ENCODE measurements at regions not wholly inside any gene's neighbourhood (a gene's known extent, or its start where the extent isn't known, plus 50 kb on each side); places are given as distances from the start of the nearest gene placed in this dataset.

GRCh38 chr9:16309082-16309468, 561.4 kb downstream of the BNC2 start:
- POLR2A ChIA-PET, result no interaction called here
- no peak for DNase-seq (ENCODE audit: extremely low spot score)
- TF ChIP-seq, protein P1, sequence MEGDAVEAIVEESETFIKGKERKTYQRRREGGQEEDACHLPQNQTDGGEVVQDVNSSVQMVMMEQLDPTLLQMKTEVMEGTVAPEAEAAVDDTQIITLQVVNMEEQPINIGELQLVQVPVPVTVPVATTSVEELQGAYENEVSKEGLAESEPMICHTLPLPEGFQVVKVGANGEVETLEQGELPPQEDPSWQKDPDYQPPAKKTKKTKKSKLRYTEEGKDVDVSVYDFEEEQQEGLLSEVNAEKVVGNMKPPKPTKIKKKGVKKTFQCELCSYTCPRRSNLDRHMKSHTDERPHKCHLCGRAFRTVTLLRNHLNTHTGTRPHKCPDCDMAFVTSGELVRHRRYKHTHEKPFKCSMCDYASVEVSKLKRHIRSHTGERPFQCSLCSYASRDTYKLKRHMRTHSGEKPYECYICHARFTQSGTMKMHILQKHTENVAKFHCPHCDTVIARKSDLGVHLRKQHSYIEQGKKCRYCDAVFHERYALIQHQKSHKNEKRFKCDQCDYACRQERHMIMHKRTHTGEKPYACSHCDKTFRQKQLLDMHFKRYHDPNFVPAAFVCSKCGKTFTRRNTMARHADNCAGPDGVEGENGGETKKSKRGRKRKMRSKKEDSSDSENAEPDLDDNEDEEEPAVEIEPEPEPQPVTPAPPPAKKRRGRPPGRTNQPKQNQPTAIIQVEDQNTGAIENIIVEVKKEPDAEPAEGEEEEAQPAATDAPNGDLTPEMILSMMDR (IDR thresholded peaks at IDR 0.05; ENCODE audit: control extremely low read depth, extremely low read depth, low read depth, missing control alignments), result no peak
- CTCF ChIA-PET, result no interaction called here

DNA sequence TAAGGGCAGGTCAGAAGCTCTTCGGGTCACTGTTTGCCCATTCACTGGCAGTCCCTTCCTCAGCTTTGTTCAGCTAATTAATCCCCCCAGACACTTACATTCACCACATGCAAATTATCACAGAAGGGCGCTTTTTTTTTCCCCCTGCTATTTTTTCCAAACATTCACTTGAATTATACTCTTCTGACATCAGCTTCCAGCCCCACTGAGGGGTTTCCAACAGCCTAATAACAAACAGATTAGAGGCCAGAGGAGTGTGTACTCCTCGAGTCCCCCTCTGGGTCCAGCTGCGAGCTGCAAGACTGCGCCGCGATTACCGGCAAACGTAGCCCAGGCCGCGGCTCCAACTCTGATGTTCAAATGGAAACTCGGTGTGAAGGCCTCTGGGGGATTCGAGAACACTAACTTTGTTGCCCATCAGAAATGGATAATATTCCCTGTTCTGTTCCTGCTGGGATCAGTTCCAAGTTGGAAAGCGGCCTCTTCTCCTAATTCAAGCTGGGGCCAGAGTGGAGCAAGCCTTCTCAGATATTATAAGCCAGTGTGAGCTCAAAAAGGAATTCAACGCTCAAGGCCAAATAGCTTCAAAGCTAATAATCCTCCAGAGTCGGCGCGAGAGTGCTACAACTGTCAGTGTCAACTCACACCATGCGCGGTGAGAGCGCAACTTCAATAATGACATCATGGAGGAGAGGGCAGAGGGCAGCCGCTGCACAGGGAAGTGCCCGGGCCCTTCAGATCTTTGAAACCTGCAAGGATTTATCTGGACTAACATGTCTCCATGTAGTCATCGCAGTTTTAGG, 560.8 kb downstream of the BNC2 start:
- DNase-seq (ENCODE audit: extremely low spot score), result no peak
- TF ChIP-seq, protein P1 (IDR thresholded peaks at IDR 0.05; ENCODE audit: control extremely low read depth, extremely low read depth, low read depth, missing control alignments), result no peak
- CTCF ChIA-PET, result no interaction called here
- POLR2A ChIA-PET, result no interaction called here

DNA sequence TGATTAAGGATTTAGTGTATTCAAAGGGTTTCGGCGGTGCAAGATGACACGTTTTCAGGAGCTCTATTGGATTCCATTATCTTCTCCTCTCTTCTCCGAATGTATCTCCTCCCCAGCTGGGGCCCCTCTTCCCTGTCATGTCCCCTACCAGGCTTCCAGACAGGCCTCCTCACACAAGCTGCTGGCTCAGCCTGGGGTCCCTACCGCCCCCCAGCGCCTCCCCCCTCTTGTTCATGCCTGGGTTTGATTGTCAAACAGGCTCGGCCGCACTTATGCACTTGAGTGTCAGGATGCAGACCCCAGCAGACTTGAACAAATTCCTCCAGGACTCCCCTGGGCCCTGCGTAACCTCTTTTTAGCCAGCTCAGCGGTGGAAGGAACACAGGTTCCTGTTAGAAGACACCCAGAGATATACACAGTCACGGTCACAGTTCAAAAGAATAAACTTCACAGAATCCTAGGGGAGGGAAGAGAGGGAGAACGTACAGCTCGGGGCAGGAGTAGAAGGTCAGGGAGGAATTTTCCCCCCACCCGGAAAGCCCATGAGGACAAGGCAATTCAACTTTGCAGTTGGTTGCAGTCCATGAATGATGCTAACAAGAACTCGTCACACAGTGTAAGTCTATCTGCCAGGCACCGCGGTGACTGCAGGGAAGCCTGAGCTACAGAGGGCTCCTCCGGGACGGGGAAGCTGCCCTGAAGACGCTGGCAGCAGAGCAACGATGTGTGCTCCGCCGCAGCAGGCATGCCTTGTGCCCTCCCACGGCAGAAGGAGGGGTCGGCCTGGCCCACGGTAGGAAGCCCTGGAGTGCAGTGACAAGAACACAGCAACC, 560.0 kb downstream of the BNC2 start:
- CTCF ChIA-PET, result no interaction called here
- no peak for DNase-seq (ENCODE audit: extremely low spot score)
- POLR2A ChIA-PET, result no interaction called here
- TF ChIP-seq, protein P1 (IDR thresholded peaks at IDR 0.05; ENCODE audit: control extremely low read depth, extremely low read depth, low read depth, missing control alignments), result no peak

DNA sequence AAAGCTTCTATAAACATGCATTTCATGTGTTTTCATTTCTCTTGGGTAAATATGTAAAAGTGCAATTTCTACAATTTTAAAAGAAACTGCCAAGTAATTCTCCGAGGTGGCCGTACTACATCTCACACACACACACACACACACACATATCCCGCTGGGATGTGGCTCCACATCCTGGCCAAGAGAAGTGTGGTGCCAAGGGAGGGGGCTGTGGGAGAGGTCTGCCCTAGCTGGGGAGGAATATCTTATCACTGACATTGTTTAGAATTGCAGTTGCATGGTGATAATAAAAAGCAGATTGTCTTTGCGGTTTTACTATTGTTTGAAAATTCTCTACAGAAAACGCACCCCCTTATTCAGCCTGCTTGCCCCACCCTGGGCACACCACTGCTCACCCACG, 558.4 kb downstream of the BNC2 start:
- DNase-seq (ENCODE audit: extremely low spot score), result no peak
- POLR2A ChIA-PET, result no interaction called here
- TF ChIP-seq, protein P1 (IDR thresholded peaks at IDR 0.05; ENCODE audit: control extremely low read depth, extremely low read depth, low read depth, missing control alignments), result no peak
- CTCF ChIA-PET, result no interaction called here

DNA sequence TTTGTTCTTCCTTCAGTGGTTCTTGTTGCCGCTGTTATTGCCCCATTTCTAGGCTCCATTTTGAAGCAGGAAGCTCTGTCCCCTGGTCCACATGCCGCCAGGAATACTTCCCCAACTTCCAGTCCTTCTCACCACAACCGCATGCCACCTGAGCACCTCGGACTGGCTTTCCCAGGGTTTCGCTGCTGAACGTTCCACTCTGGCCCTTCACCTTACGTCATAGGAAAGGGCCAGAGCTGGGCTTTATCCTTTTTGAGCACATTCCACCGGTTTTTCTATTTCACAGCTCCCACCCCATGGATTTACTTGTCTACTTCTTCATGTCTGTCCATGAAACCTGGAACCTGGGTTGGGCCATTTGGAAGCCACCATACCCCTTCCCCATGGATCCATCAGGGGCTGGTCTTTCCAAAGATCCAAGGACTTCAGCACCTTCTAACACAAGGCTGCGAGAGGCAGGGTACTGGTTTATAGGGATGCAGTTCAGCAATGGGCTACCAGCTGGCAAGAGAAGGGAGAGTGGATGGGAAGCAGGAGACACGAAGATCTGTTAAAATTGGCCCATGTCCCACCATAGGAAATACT, 557.4 kb downstream of the BNC2 start:
- no peak for DNase-seq (ENCODE audit: extremely low spot score)
- TF ChIP-seq, protein P1 (IDR thresholded peaks at IDR 0.05; ENCODE audit: control extremely low read depth, extremely low read depth, low read depth, missing control alignments), result no peak
- ChIA-PET POLR2A (no interaction called here), CTCF (interaction anchor here (1.5 kb wide), 1 partner anchor 110 kb away, joined by 4 read pairs; no protein-coding TSS in a partner anchor)

DNA sequence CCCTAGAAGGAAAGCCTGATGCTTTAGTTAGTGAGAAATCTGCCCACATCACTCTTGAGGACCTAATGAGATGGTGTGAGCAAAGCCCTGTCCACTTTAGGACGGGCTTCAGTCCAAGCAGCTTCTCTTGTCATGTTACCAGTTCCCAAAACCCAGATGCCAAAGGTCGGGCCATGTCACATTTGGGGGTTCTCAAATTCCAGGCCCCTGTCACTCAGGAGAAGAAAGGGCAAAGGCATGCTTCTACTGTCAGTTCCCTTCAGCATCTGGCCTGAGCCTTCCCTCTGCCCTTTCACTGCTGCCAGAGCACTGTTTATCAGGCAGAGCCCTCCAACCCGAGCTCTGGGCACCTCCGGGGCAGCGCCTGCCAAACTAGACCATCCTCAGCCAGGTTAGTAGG, 556.0 kb downstream of the BNC2 start:
- DNase-seq (ENCODE audit: extremely low spot score), result no peak
- TF ChIP-seq, protein P1 (IDR thresholded peaks at IDR 0.05; ENCODE audit: control extremely low read depth, extremely low read depth, low read depth, missing control alignments), result no peak
- ChIA-PET POLR2A (no interaction called here), CTCF (interaction anchor here (1.5 kb wide), 1 partner anchor 111 kb away, joined by 4 read pairs; no protein-coding TSS in a partner anchor)

All from GM10248 (cell line).